IPS DF 6.9 (cell line): ENCODE measurements at regions not wholly inside any gene's neighbourhood (a gene's known extent, or its start where the extent isn't known, plus 50 kb on each side); places are given as distances from the start of the nearest gene placed in this dataset.
"Not testable (repeated sequence)": the region's sequence is repeated elsewhere in the genome, so short reads cannot be mapped to it uniquely, and the experiment has no call there.

ENCODE experiments used
- DNase-seq: peaks from one replicate; pipeline ENCODE4 v3.0.0-alpha.2; 2013; ENCODE audit warnings: low read depth, low spot score
- H3K27ac ChIP-seq: one replicate; pipeline ENCODE4 v1.5.1; 2013; ENCODE audit warnings: low read length, control low read depth
- H3K27me3 ChIP-seq: 2 replicates; pipeline ENCODE4 v1.6.1; 2013; ENCODE audit warnings: mild to moderate bottlenecking, low read length; ENCODE audit not compliant: control insufficient read depth, insufficient read depth
- H3K36me3 ChIP-seq: 2 replicates; pipeline ENCODE4 v1.6.1; 2013; ENCODE audit warnings: low read length; ENCODE audit not compliant: control insufficient read depth, insufficient read depth
- H3K4me1 ChIP-seq: 2 replicates; pipeline ENCODE4 v1.6.1; 2013; ENCODE audit warnings: low read length; ENCODE audit not compliant: control insufficient read depth, insufficient read depth
- H3K4me3 ChIP-seq: 2 replicates; pipeline ENCODE4 v1.5.1; 2013; ENCODE audit warnings: mild to moderate bottlenecking, low read length
- H3K9me3 ChIP-seq: 2 replicates; pipeline ENCODE4 v1.6.1; 2013; ENCODE audit warnings: low read length, inconsistent platforms; ENCODE audit not compliant: control insufficient read depth, insufficient read depth
- WGBS: extraction: QIAGEN DNeasy Blood & Tissue Kit; methylation state at CpG from one replicate; pipeline ENCODE4 v1.1.7; 2013; ENCODE audit warnings: mixed read lengths, missing lambda C conversion rate; ENCODE audit not compliant: insufficient read length, insufficient coverage; 5-methylcytosine and 5-hydroxymethylcytosine counted together

DNA sequence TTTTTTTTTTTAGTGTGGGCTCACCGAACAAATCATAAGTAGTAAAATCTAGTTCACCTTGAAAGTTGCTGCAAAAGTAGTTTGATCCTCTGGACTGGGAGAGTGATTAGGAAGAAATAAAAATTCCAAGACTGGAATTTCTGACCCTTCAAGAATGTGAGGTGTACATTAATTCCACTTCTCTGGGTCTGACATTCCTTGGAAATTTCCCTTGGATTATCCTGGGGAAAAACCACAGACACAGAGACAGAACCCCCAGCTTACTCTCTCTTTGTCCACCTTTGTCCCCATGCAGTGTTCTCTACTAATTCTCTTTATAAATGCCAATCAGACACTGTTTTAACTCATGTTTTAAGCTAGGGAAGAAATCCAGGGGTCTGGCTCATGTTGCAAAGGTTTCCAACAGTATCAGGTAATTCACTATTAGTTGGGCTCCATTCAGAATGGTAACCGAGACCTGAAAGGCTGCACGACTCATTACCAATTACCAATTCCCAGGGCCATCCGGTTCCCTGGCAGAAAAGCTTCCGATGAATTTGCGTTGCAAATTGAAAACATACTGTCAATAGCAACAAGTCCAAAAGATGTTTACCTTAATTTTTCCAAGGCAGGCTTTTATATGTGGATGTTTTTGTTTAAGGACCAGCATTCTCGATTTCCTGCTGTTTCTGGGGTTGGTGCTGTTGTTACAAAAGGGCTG lies 86.3 kb downstream of the BAMBI start:
- no peak for DNase-seq
- Histone ChIP-seq H3K4me3 (no peak overlapping the region), H3K4me1 (0 out of 2 replicates have a peak, but pooled peaks cover 1% of the 10 kb centered on the region), H3K9me3 (no peaks in the 10 kb centered on the region), H3K36me3 (no peaks in the 10 kb centered on the region), H3K27ac (no peak overlapping the region), H3K27me3 (no peaks in the 10 kb centered on the region)
- WGBS, result no CpG with 5 or more reads among the region's 7 CpGs

DNA sequence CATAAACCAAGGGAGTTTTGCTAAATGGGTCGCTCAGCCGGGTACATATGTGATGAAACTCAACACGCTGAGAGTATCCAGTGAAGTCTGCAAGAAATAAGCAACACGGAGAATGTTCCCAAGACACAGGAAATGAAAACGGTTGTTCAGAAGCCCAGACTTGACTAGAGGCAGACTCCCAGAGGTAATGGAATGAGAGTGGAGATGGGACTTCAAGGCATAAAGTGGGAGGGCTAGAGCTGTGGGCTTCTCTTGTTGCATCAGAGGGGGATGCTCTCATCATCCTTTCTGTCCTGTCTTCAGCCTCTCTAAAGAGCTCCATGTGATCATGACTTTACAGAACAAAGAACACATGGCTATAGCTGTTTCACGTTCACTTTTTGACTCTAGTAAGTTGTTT lies 88.3 kb downstream of the BAMBI start:
- Histone ChIP-seq H3K4me3 (no peak overlapping the region), H3K36me3 (no peaks in the 10 kb centered on the region), H3K4me1 (0 out of 2 replicates have a peak, but pooled peaks cover 1% of the 10 kb centered on the region), H3K27ac (no peak overlapping the region), H3K9me3 (no peaks in the 10 kb centered on the region), H3K27me3 (no peaks in the 10 kb centered on the region)
- WGBS, result no CpG with 5 or more reads among the region's 6 CpGs
- no peak for DNase-seq

DNA sequence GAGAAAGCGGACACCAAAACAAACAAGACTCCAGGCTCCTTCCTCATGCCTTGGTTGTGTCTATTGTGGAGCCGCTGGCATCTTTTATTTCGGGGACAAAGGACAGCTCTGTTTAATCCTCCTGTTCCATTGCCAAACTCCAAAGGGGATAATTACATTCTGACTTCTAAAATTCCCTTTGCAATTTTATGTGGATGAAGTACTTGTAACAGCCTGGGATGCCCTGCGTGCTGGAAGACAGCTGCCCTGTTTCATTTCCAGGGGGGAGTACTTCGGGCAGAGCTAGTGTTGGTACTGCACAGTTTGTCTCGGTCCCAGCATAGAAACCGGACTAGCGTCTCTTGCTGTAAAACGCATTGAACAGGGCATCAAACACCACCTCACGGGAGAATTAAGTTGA lies 90.9 kb downstream of the BAMBI start:
- Histone ChIP-seq H3K9me3 (no peaks in the 10 kb centered on the region), H3K27ac (no peak overlapping the region), H3K27me3 (no peaks in the 10 kb centered on the region), H3K4me1 (0 out of 2 replicates have a peak, but pooled peaks cover 1% of the 10 kb centered on the region), H3K36me3 (0 out of 2 replicates have a peak, but pooled peaks cover 3% of the 10 kb centered on the region), H3K4me3 (no peak overlapping the region)
- WGBS, result no CpG with 5 or more reads among the region's 10 CpGs
- DNase-seq, result no peak

DNA sequence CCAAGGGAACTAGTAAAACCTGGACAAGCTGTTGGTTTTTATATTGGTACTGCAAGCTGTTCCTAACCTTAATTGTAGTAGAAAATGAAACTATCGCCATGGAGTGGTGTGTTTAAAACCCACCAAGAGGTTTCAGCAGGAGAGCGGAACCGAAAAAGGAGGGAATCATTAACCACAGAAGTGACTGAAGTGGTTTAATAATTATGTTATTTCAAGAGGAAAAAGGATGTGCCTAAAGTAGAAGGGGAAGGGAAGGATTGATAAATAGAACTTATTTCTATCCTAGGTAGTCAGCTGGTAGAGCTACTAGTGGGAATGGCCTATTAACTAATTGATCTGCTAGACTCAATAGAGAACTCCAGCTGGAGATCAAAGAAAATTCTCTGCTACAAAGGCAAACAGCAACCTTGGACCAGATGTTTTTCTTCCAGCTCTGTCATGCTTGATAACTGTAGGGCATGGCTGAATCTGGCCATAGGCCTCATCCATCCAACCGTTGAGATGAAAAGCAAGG lies 91.8 kb downstream of the BAMBI start:
- no peak overlapping the region for H3K4me3 ChIP-seq
- no peaks in the 10 kb centered on the region for H3K4me1 ChIP-seq
- no peak overlapping the region for H3K27ac ChIP-seq
- WGBS, result no CpG with 5 or more reads among the region's 4 CpGs
- H3K36me3 ChIP-seq, result 0 out of 2 replicates have a peak, but pooled peaks cover 3% of the 10 kb centered on the region
- H3K9me3 ChIP-seq, result no peaks in the 10 kb centered on the region
- no peaks in the 10 kb centered on the region for H3K27me3 ChIP-seq
- DNase-seq, result no peak

DNA sequence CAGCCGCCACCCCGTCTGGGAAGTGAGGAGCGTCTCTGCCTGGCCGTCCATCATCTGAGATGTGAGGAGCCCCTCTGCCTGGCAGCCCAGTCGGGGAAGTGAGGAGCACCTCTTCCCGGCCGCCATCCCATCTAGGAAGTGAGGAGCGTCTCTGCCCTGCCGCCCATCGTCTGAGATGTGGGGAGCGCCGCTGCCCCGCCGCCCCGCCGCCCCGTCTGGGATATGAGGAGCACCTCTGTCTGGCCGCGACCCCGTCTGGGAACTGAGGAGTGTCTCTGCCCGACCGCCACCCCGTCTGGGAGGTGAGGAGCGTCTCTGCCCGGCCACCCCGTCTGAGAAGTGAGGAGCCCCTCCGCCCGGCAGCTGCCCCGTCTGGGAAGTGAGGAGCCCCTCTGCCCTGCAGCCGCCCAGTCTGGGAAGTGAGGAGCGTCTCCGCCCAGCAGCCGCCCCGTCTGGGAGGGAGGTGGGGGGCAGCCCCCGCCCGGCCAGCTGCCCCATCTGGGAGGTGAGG lies 94.3 kb downstream of the BAMBI start:
- H3K4me1 ChIP-seq, result not testable (repeated sequence)
- no CpG with 5 or more reads among the region's 36 CpGs for WGBS

DNA sequence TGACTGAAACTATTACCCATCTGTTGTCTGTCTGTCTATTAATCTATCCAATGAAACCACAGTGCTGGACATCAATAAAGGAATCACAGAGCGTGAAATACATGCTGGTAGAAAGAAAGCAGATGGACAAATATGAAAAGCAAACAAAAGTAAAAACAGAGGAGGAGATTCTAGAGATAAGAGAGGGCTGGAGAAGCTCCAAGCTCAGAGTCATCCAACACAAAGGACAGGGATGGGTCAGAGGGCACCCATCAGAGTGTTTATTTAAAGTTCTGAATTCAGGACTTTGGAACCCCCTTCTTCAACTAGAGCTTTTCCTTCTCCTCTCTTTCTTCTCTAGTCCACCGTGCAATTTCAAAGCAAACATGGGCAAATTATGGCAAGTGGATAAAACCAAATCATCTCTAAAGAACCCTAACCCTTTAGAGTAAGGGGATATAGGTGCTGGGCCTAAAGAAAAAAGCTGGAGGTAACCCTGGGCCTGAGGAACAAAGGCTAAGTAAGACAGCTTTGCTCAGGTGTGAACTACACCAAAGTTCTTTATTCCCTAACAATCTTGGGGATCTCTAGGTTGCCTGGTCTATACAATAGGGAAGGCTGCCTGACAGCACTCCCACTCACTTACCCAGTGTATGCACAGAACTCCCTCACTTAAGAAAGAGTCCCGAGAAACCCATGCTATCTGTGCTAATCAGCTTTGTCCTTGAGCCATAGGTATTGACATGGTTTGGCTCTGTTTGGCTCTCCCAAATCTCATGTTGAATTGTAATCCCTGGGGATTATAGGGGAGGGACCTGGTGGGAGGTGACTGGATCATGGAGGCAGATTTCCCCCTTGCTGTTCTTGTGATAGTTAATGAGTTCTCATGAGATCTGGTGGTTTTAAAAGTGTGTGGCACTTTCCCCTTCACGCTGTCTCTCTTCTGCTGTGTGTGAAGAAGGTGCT lies 97.0 kb downstream of the BAMBI start:
- no peak overlapping the region for H3K4me3 ChIP-seq
- H3K4me1 ChIP-seq, result no peaks in the 10 kb centered on the region
- no CpG with 5 or more reads among the region's 4 CpGs for WGBS
- H3K27ac ChIP-seq, result no peak overlapping the region
- DNase-seq, result no peak
- no peaks in the 10 kb centered on the region for H3K9me3 ChIP-seq
- H3K36me3 ChIP-seq, result 0 out of 2 replicates have a peak, but pooled peaks cover 3% of the 10 kb centered on the region
- no peaks in the 10 kb centered on the region for H3K27me3 ChIP-seq

More for the DNA sequence above, 94.3 kb downstream of the BAMBI start:
- not testable (repeated sequence) for H3K4me3 ChIP-seq, H3K9me3 ChIP-seq, H3K36me3 ChIP-seq, H3K27ac ChIP-seq, DNase-seq, H3K27me3 ChIP-seq

DNA sequence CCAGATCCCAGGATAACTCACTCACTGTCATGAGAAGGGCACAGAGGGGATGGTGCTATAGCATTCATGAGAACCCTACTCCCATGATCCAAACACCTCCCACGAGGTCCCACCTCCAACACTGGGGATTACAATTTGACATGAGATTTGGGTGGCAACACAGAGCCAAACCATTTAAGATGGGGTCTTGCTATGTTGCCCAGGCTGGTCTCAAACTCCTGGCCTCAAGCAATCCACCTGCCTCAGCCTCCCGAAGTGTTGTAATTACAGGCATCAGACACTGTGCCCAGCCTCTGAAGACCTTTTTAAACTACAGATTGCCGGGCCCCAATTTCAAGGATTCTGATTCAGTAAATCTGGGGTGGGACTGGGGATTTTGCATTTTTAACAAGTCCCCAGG lies 98.5 kb downstream of the BAMBI start:
- no CpG with 5 or more reads among the region's 3 CpGs for WGBS
- Histone ChIP-seq H3K27me3 (no peaks in the 10 kb centered on the region), H3K27ac (no peak overlapping the region), H3K4me3 (no peak overlapping the region), H3K4me1 (no peaks in the 10 kb centered on the region), H3K36me3 (0 out of 2 replicates have a peak, but pooled peaks cover 3% of the 10 kb centered on the region), H3K9me3 (no peaks in the 10 kb centered on the region)
- DNase-seq, result no peak

DNA sequence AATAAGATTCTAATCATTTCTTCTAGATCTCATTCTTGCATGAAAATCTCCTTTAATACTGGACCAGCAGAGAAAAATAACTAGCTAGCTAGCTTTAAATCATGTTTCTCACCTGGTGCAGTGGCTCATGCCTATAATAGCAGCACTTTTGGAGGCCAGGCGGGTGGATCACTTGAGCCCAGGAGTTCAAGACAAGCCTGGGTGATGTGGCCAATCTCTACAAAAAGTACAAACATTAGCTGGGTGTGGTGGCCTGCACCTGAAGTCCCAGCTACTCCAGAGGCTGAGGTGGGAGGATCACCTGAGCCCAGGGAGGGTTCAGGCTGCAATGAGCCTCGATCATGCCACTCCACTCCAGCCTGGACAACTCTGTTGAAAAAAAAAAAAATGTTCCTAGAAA lies 99.2 kb downstream of the BAMBI start:
- Histone ChIP-seq H3K4me3 (no peak overlapping the region), H3K4me1 (no peaks in the 10 kb centered on the region), H3K27me3 (no peaks in the 10 kb centered on the region), H3K9me3 (no peaks in the 10 kb centered on the region), H3K27ac (no peak overlapping the region), H3K36me3 (no peaks in the 10 kb centered on the region)
- no peak for DNase-seq
- WGBS, result no CpG with 5 or more reads among the region's 2 CpGs

DNA sequence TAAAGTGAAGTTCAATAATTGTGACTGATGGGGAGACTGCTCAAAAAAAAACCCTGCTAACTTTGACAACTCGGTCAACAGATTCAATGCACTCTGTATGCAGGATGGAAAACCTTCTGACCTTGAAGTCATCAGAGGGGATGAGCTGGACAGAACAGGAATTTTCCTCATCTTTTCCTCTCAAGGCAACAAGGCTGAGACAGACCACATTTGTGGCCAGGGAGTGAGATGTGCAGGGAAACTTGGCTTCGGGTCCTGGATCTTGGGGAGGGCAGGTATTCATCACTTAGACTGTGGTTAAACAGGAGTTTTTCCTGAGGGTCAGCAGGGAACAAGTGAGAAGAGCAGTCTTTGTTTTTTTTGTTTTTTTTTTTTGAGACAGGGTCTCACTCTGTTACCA lies 100.6 kb downstream of the BAMBI start:
- WGBS, result no CpG with 5 or more reads among the region's 2 CpGs
- no peak overlapping the region for H3K4me3 ChIP-seq

DNA sequence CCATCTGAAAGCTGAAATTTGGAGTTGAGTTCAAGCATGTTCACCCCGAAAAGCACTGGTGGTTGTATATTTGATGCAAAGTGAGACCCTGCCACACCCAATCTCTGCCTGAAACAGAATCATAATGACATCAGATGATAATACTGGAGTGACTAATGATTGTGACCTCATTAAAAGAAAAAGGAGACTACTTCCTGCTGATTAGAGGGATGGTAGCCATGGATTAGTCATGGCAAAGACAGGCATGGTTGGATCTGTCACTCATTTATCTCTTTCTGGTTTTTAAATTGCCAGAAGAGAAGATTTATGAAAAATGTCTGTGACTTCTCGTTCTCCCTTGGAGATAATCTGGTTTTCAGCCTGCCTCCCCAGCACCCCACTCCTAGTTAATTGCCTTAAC lies 101.2 kb downstream of the BAMBI start:
- Histone ChIP-seq H3K36me3 (no peaks in the 10 kb centered on the region), H3K9me3 (no peaks in the 10 kb centered on the region), H3K27me3 (no peaks in the 10 kb centered on the region), H3K4me1 (no peaks in the 10 kb centered on the region), H3K27ac (no peak overlapping the region), H3K4me3 (no peak overlapping the region)
- no peak for DNase-seq
- no CpG with 5 or more reads among the region's 2 CpGs for WGBS

More for the DNA sequence above, 100.6 kb downstream of the BAMBI start:
- Histone ChIP-seq H3K36me3 (no peaks in the 10 kb centered on the region), H3K27ac (no peak overlapping the region), H3K4me1 (no peaks in the 10 kb centered on the region), H3K9me3 (no peaks in the 10 kb centered on the region), H3K27me3 (no peaks in the 10 kb centered on the region)
- no peak for DNase-seq
